Fibroblast of lung (primary cell): ENCODE measurements at regions not wholly inside any gene's neighbourhood (a gene's known extent, or its start where the extent isn't known, plus 50 kb on each side); places are given as distances from the start of the nearest gene placed in this dataset.

ENCODE experiments used
- DNase-seq, 2 donors: peaks; one replicate each; pipeline versions ENCODE4 v3.0.0 to v3.0.0-alpha.2; 2010; ENCODE audit warnings: low read depth in 2 of 2
- H2AFZ ChIP-seq: 2 replicates; pipeline ENCODE4 v1.5.1; 2012; ENCODE audit warnings: low read length, control low read depth, inconsistent platforms
- H3K27ac ChIP-seq: 2 replicates; pipeline ENCODE4 v1.5.1; 2011; ENCODE audit warnings: low read length, control low read depth; ENCODE audit not compliant: insufficient read depth
- H3K27me3 ChIP-seq: 2 replicates; pipeline ENCODE4 v1.5.1; 2011; ENCODE audit warnings: mild to moderate bottlenecking, low read length; ENCODE audit not compliant: control insufficient read depth, insufficient read depth
- H3K36me3 ChIP-seq: 2 replicates; pipeline ENCODE4 v1.5.1; 2011; ENCODE audit warnings: low read length; ENCODE audit not compliant: control insufficient read depth, insufficient read depth
- H3K4me1 ChIP-seq: 2 replicates; pipeline ENCODE4 v1.5.1; 2011; ENCODE audit warnings: low read length; ENCODE audit not compliant: control insufficient read depth, insufficient read depth; ENCODE audit errors: extremely low read depth
- H3K4me2 ChIP-seq: 2 replicates; pipeline ENCODE4 v1.5.1; 2011; ENCODE audit warnings: low read length, control low read depth; ENCODE audit not compliant: insufficient read depth; ENCODE audit errors: extremely low read depth
- H3K4me3 ChIP-seq, 4 experiments: fragments of 200-600 bp in 1 of 4; sonication (generic) in 1 of 4; replicated peaks in 1 of 4; 2 replicates each; pipeline ENCODE4 v1.5.1; 2011 to 2016; ENCODE audit warnings: low read length in 4 of 4, low read depth in 3 of 4, mild to moderate bottlenecking in 3 of 4, control low read depth in 2 of 4, inconsistent platforms in 1 of 4, mixed read lengths in 1 of 4; ENCODE audit not compliant: insufficient read depth in 1 of 4; ENCODE audit errors: control extremely low read depth in 1 of 4
- H3K79me2 ChIP-seq: 2 replicates; pipeline ENCODE4 v1.5.1; 2012; ENCODE audit warnings: mild to moderate bottlenecking, low read length, inconsistent platforms; ENCODE audit not compliant: control insufficient read depth, insufficient read depth
- H3K9ac ChIP-seq: 2 replicates; pipeline ENCODE4 v1.5.1; 2011; ENCODE audit warnings: mild to moderate bottlenecking, low read length, control low read depth; ENCODE audit not compliant: insufficient read depth
- H3K9me3 ChIP-seq: 2 replicates; pipeline ENCODE4 v1.5.1; 2012; ENCODE audit warnings: low read depth, low read length; ENCODE audit not compliant: control insufficient read depth, insufficient read depth
- H4K20me1 ChIP-seq: 2 replicates; pipeline ENCODE4 v1.5.1; 2011; ENCODE audit warnings: low read length; ENCODE audit not compliant: control insufficient read depth, insufficient read depth; ENCODE audit errors: extremely low read depth
- EZH2 ChIP-seq: IDR thresholded peaks from 2 replicates; pipeline ENCODE4 v1.5.1; 2012; ENCODE audit warnings: low read length, control low read depth, mild to moderate bottlenecking; ENCODE audit errors: missing control alignments
- TF ChIP-seq, protein P1 (sequence below), 2 donors: IDR thresholded peaks in 1 of 2; conservative IDR thresholded peaks in 1 of 2; 1 replicate in 1 of 2; 2 replicates in 1 of 2; pipeline ENCODE4 v1.5.1; 2011 to 2012; ENCODE audit warnings: low read length in 2 of 2, control low read depth in 1 of 2, inconsistent platforms in 1 of 2, low read depth in 1 of 2, mild to moderate bottlenecking in 1 of 2

DNA sequence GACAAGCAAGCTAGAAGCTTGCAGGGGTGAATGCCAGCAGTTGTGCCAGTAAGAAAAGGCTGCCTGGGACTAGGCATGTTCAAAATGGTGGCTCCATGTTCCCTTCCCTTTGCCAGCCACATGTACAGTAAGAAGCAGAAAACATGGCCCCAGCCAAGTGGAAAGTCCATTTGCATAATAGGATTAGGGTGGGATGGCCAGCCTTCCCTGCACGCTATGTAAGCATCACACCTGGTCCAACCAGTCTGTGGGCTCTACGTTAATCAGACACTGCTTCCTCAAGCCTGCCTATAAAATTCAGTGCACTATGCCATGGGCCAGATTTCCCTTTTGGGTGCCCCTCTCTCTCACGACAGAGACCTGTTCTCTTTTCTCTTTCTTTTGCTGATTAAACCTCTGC, 288.4 kb downstream of the GXYLT1 start:
- DNase-seq = no peak
- Histone ChIP-seq H4K20me1 (no peaks in the 10 kb centered on the region), H3K9me3 (no peaks in the 10 kb centered on the region), H3K79me2 (no peaks in the 10 kb centered on the region), H3K27ac (no peak overlapping the region), H3K9ac (no peak overlapping the region), H3K36me3 (no peaks in the 10 kb centered on the region), H3K4me3 (no peak overlapping the region), H3K4me2 (no peak overlapping the region), H3K27me3 (no peaks in the 10 kb centered on the region), H2AFZ (no peak overlapping the region), H3K4me1 (no peaks in the 10 kb centered on the region)
- no peak for TF ChIP-seq EZH2
- TF ChIP-seq, protein P1, sequence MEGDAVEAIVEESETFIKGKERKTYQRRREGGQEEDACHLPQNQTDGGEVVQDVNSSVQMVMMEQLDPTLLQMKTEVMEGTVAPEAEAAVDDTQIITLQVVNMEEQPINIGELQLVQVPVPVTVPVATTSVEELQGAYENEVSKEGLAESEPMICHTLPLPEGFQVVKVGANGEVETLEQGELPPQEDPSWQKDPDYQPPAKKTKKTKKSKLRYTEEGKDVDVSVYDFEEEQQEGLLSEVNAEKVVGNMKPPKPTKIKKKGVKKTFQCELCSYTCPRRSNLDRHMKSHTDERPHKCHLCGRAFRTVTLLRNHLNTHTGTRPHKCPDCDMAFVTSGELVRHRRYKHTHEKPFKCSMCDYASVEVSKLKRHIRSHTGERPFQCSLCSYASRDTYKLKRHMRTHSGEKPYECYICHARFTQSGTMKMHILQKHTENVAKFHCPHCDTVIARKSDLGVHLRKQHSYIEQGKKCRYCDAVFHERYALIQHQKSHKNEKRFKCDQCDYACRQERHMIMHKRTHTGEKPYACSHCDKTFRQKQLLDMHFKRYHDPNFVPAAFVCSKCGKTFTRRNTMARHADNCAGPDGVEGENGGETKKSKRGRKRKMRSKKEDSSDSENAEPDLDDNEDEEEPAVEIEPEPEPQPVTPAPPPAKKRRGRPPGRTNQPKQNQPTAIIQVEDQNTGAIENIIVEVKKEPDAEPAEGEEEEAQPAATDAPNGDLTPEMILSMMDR (conservative IDR thresholded peaks at IDR 0.05 in 1 of 2, IDR thresholded peaks at IDR 0.05 in 1 of 2; ENCODE audit: low read depth in 1 of 2, low read length in 2 of 2) = no peak

DNA sequence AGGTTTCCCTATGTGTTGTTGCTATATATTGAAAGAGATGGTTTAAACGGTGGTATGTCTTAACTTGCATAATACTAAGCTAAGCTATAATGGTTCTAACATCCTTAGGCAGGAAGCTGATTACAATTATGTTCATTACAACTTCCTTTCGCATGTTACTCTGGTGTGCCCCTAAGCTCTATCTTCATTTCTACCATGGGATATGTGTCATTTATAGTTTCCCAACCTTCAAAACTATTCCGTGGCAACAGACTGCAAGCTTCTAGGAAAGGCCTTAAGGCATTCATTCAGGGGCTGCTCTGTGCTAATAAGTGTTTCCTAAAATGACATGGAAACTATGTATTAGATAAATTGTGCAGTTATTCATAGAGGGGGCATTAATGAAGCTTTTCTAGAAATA, 294.6 kb downstream of the GXYLT1 start:
- TF ChIP-seq, protein P1 (conservative IDR thresholded peaks at IDR 0.05 in 1 of 2, IDR thresholded peaks at IDR 0.05 in 1 of 2; ENCODE audit: low read depth in 1 of 2, low read length in 2 of 2) = no peak
- no peak for TF ChIP-seq EZH2
- Histone ChIP-seq H3K4me1 (no peaks in the 10 kb centered on the region), H2AFZ (no peak overlapping the region), H3K36me3 (no peaks in the 10 kb centered on the region), H4K20me1 (no peaks in the 10 kb centered on the region), H3K27me3 (no peaks in the 10 kb centered on the region), H3K27ac (no peak overlapping the region), H3K4me3 (no peak overlapping the region), H3K9me3 (no peaks in the 10 kb centered on the region), H3K79me2 (no peaks in the 10 kb centered on the region), H3K4me2 (no peak overlapping the region), H3K9ac (no peak overlapping the region)
- DNase-seq = no peak

DNA sequence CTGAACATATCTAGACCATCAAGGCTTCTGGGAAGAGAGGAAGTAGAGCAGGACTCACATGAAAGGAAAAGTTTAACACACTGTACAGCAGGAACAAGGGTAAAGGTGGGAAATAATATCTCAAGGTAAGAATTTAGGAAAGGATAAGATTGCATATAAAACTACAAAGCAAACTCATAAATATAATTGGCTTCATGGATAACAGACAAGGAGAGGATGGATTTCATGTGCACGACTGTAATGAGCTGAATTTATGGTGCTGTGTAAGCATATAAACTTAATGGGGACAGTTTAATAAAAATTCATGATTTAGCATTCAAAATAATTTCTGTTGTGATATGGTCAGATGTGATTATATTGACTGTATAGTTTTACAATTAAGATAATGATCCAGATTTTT, 298.0 kb downstream of the GXYLT1 start:
- Histone ChIP-seq H2AFZ (no peak overlapping the region), H3K4me2 (no peak overlapping the region), H3K4me3 (no peak overlapping the region), H3K9me3 (no peaks in the 10 kb centered on the region), H4K20me1 (no peaks in the 10 kb centered on the region), H3K4me1 (no peaks in the 10 kb centered on the region), H3K27ac (no peak overlapping the region), H3K79me2 (no peaks in the 10 kb centered on the region), H3K36me3 (no peaks in the 10 kb centered on the region), H3K27me3 (no peaks in the 10 kb centered on the region), H3K9ac (no peak overlapping the region)
- TF ChIP-seq EZH2 = no peak
- TF ChIP-seq, protein P1 (conservative IDR thresholded peaks at IDR 0.05 in 1 of 2, IDR thresholded peaks at IDR 0.05 in 1 of 2; ENCODE audit: low read depth in 1 of 2, low read length in 2 of 2) = no peak
- DNase-seq = no peak
